Left lung (tissue), 4 donors: ENCODE measurements at regions not wholly inside any gene's neighbourhood (a gene's known extent, or its start where the extent isn't known, plus 50 kb on each side); places are given as distances from the start of the nearest gene placed in this dataset.

Source experiments
- ATAC-seq: fragments of 200-7000 bp; cut with Tn5 transposase; one replicate; pipeline ENCODE4 v1.9.1; 2020; ENCODE audit warnings: moderate library complexity
- DNase-seq, 4 donors: peaks; one replicate each; pipeline ENCODE4 v3.0.0-alpha.2; 2013 to 2020
- H3K27ac ChIP-seq, 2 donors: fragments of 200-600 bp; sonication (generic) in 1 of 2; one replicate each; pipeline versions ENCODE4 v1.5.0 to v1.8.0; 2020 to 2021
- H3K27me3 ChIP-seq, 2 donors: fragments of 200-600 bp; sonication (generic) in 1 of 2; one replicate each; pipeline versions ENCODE4 v1.5.0 to v1.8.0; 2020 to 2021
- H3K36me3 ChIP-seq, 2 donors: fragments of 200-600 bp; sonication (generic) in 1 of 2; one replicate each; pipeline versions ENCODE4 v1.5.0 to v1.8.0; 2020 to 2021
- H3K4me1 ChIP-seq, 2 donors: fragments of 200-600 bp; one replicate each; pipeline ENCODE4 v1.8.0; 2021
- H3K4me3 ChIP-seq, 2 donors: fragments of 200-600 bp; sonication (generic) in 1 of 2; one replicate each; pipeline versions ENCODE4 v1.5.0 to v1.8.0; 2020 to 2021; ENCODE audit warnings: mild to moderate bottlenecking in 1 of 2
- H3K9me3 ChIP-seq, 2 donors: fragments of 200-600 bp; sonication (generic) in 1 of 2; one replicate each; pipeline versions ENCODE4 v1.5.0 to v1.8.0; 2020 to 2021
- intact Hi-C, 2 donors: fragments of 100-400 bp; cut with DNase I; formaldehyde crosslinking; loops; one replicate each; pipeline versions ENCODE4 v1.11.2 to v1.14.2; 2022
- TF ChIP-seq, protein P1 (sequence below), 2 donors: fragments of 200-600 bp; sonication (generic) in 1 of 2; IDR thresholded peaks; one replicate each; pipeline versions ENCODE4 v1.5.0 to v1.8.0; 2021; ENCODE audit warnings: antibody characterized with exemption in 2 of 2
- donor health status: DM: no; HTN: yes; CAD: no.
- donor health status: DM: no; HTN: no; CAD: no.

- Histone ChIP-seq H3K4me1 (no peaks in the 10 kb centered on the region), H3K27me3 (no peaks in the 10 kb centered on the region), H3K36me3 (no peaks in the 10 kb centered on the region), H3K9me3 (no peaks in the 10 kb centered on the region), H3K27ac (no peak overlapping the region), H3K4me3 (no peak overlapping the region)
- TF ChIP-seq, protein P1, sequence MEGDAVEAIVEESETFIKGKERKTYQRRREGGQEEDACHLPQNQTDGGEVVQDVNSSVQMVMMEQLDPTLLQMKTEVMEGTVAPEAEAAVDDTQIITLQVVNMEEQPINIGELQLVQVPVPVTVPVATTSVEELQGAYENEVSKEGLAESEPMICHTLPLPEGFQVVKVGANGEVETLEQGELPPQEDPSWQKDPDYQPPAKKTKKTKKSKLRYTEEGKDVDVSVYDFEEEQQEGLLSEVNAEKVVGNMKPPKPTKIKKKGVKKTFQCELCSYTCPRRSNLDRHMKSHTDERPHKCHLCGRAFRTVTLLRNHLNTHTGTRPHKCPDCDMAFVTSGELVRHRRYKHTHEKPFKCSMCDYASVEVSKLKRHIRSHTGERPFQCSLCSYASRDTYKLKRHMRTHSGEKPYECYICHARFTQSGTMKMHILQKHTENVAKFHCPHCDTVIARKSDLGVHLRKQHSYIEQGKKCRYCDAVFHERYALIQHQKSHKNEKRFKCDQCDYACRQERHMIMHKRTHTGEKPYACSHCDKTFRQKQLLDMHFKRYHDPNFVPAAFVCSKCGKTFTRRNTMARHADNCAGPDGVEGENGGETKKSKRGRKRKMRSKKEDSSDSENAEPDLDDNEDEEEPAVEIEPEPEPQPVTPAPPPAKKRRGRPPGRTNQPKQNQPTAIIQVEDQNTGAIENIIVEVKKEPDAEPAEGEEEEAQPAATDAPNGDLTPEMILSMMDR (IDR thresholded peaks at IDR 0.05): no peak
- DNase-seq: no peak
- intact Hi-C loops: no loop called here
- ATAC-seq: no peak
Observed at GRCh38 chr17:72387969-72388368, 267.1 kb downstream of the SOX9 start.

DNA sequence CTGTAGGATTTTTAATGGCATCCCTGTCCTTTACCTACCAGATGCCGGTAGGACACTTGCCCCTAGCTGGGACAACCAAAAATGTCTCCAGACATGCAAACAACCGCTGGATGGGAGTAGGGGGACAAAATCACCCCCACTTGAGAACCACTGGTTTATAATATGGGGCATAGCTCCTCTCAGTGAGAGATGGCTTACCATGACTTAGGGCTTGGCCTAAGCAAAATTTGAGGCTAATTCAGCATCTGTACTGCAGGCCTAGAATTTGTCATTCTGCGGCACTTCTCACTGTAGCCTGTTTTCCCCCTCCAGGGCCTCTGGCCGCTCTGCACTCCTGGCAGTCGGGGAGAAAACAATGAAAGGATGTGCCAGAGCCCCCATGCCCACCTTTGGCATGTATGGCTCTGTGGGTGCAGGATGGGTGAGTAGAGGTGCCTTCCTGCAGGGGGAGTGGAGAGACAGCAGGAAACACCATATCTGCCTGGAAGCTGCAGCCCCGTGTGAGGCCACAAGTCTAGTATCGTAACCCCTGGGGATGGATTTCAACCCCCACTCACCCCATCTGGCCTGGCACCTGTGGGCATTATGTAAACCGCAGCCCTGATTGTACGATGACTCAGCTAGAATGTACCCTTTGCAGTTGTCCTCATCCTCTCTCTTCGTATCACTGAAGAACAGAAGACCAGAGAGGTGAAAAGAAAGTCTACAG is 268.1 kb downstream of the SOX9 start:
- no peak overlapping the region for H3K4me3 ChIP-seq
- no peaks in the 10 kb centered on the region for H3K9me3 ChIP-seq
- intact Hi-C loops: no loop called here
- H3K27ac ChIP-seq: no peak overlapping the region
- H3K36me3 ChIP-seq: no peaks in the 10 kb centered on the region
- no peak for ATAC-seq
- no peak for DNase-seq
- H3K4me1 ChIP-seq: no peaks in the 10 kb centered on the region
- H3K27me3 ChIP-seq: no peaks in the 10 kb centered on the region
- TF ChIP-seq, protein P1 (IDR thresholded peaks at IDR 0.05): no peak

- H3K36me3 ChIP-seq: no peaks in the 10 kb centered on the region
- no peaks in the 10 kb centered on the region for H3K27me3 ChIP-seq
- TF ChIP-seq, protein P1 (IDR thresholded peaks at IDR 0.05): no peak
Observed at GRCh38 chr17:72390675-72391508, 270.1 kb downstream of the SOX9 start.

DNA sequence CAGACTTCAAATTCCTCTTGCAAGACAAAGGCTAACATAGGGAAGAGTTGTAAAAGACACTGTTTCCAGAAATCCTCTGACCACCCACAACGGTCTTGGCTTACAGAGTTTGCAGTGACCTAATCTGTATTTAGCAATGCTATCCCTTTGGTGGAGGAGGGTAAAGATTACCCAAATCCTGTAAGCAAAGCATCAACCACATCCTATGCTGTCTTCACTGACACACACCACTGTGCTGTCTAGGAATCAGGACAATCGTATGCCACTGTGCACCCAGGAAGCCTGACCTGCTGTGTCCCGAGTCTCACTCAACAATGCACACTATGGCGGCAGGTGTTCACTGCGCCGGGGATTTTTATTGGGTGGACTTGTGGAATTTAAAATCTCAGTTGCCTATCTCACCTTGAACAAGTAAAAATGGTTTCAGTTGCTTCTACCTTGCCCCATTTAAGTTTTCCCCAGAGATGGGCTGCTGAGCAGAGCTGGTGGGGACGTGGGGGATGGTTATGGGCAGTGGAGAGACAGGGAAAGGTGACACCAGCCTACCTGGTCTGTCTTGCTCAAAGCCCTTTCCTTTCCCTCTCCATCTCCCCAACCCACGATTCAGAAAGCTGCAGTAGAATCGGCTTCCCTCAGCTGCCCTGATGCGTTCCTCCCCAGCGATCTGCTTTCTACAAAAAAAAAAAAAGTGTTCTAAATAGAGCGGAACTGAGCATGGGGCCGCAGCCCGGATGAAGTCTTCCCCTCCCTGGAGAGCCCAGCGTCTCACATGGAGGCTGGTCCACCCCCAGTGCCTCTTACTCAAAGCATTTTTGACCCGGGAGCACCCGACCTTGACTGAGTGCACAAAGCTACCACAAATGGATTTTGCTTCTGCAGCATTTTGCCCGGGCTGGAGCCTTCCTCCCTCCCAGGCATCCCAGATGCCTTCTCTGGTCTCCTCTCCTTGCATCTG is 271.5 kb downstream of the SOX9 start:
- H3K4me1 ChIP-seq: no peaks in the 10 kb centered on the region
- H3K4me3 ChIP-seq: no peak overlapping the region
- no peaks in the 10 kb centered on the region for H3K9me3 ChIP-seq
- no peaks in the 10 kb centered on the region for H3K36me3 ChIP-seq
- ATAC-seq (peak; percentile 66), DNase-seq (peak in 2 of 4 donors; percentile 26 to 67)
- TF ChIP-seq, protein P1 (IDR thresholded peaks at IDR 0.05): no peak
- H3K27ac ChIP-seq: no peak overlapping the region
- H3K27me3 ChIP-seq: no peaks in the 10 kb centered on the region
- intact Hi-C loops: no loop called here

More at GRCh38 chr17:72390675-72391508, 270.1 kb downstream of the SOX9 start:
- intact Hi-C loops: no loop called here
- Histone ChIP-seq H3K4me3 (no peak overlapping the region), H3K9me3 (no peaks in the 10 kb centered on the region), H3K27ac (no peak overlapping the region), H3K4me1 (no peaks in the 10 kb centered on the region)
- no peak for ATAC-seq
- DNase-seq: no peak
